GM19438 (cell line): ENCODE measurements at regions not wholly inside any gene's neighbourhood (a gene's known extent, or its start where the extent isn't known, plus 50 kb on each side); places are given as distances from the start of the nearest gene placed in this dataset.

Source experiments
- ATAC-seq: cut with Tn5 transposase; IDR thresholded peaks from one replicate; pipeline ENCODE4 v1.9.1; 2021; ENCODE audit warnings: low read depth; ENCODE audit not compliant: unreplicated experiment

DNA sequence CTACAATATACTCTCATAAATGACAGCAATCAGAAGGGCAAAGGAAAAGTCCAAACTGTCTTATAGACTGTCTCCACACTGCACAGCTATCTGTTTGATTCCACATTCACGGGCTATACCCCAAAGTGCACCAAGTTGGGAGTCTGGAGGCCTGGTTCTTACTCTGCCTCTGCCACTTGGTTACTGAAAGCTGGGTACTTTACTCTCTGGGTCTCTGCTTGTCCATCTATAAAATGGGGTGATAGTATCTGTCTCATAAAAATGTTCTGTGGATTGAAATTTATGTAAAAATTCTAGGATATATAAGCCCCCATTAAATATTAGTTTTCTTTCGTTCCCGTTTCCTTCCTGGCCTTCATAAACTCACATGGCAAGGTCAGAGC lies 86.5 kb downstream of the CD164 start:
- no peak for ATAC-seq

DNA sequence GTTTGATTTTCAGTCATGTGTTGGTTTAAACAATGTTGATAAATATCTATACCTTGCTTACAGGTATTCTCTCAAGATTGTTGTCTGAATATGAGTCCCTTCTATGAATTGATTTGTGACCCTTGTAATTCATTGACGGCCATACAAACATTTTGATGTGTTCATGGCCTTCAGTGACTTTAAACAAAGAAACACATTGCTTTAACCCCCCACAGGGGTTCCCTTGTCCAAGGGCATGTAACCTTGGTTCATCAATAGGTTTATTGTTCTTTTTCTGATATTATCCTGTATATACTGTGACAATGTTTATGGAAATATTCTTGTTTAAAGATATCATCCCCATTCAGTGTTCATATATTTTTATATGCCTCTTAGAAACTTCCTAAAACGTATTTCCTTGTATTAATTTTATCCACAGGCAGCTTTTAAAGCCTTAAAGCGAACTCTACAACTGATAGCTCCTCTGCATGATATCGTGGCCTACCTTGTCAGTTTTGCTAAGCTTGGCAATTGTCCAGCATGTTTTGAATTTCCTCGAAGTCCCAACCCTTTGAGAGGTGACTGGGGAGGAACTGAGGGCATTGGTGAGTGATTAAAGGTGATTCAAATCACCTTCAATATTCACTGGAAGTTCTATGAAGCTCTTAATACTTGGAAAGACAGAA lies 87.0 kb downstream of the CD164 start:
- no peak for ATAC-seq

DNA sequence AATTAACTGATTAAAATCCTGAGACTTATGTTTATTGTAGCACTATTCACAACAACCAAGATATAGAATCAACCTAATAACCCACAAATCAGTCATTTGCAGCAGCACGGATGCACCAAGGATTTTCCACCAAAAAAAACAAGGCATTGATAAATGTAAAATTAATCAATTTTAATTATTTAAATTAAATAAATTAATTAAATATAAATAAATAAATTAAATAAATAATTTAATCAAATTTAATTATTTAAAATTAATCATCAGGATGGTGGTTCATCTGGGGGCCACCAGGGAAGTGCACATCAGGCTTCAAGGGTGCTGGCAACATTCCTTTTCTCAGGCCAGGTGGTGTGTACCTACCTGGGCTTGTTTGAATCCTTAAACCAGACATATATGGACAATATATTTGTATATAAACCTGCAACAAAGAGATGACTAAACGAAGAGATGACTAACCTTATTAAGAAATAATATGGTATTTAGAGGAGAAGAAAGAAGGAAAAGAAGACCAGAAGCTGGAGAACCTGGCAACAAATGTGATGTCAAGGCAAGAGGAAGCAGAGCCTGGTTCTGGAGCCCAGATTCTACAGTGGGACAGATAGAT lies 89.2 kb downstream of the CD164 start:
- ATAC-seq = no peak

- ATAC-seq = no peak
Observed at GRCh38 chr6:109292420-109292819, 89.8 kb downstream of the CD164 start.

GRCh38 chr6:109291902-109292301 lies 90.4 kb downstream of the CD164 start:
- no peak for ATAC-seq

DNA sequence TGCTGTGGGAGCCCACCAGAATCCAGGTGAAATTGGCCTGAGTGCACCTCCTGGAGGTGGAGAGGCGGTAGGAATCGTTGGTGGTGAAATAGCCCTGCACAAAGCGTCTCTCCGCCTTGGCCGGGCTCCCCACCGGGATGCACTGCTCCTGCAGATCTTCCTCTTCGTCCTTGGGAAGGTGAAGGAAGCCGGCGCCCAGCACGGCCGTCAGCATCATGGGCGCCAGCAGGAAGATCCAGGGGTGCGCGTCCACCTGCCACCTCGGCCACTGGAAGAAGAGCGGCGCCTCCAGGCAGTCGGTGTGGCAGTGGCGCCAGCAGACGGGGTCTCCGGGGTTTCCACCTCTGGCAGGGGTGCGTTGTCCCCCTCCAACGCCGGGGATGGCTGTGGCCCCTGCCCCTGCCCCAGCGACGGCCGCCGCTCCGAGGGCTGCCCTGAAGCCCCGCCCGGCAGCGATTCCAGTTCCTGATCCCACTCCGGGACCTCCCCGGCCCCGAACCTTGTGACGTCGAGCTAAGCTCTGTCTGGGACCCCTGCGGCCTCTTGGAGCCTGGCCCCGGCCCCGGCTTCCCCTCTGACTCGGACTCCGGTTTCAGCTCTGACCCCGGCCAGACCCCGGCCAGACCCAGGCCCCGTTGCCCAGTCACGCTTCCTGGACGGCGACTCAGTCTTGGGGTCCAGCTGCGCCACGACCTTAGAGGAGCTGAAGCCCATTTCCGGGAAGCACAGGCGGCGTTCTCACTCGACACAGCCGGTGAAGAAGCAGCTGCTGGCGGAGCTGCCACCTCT lies 91.9 kb downstream of the CD164 start:
- ATAC-seq = no peak

DNA sequence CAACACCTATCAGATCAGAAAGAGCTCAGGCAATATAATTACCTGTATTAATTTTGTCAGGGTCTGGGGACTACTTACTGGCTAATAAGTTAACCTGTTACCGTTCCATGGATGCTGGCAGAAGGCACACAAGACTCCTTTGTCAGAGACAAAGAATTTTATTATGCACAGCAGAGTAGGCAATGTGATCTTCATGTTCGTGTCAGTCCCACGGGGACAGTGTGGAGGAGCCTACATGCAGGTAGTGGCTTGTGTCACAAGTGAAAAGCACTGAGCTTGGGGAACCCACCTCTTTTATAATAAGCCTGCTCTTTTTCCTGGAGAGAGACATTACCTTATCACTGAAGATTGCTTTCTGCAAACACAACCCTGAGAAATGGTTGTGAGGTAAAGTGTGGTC lies 96.9 kb downstream of the CD164 start:
- ATAC-seq = no peak

- no peak for ATAC-seq
Observed at GRCh38 chr6:109284675-109285074, 97.6 kb downstream of the CD164 start.

DNA sequence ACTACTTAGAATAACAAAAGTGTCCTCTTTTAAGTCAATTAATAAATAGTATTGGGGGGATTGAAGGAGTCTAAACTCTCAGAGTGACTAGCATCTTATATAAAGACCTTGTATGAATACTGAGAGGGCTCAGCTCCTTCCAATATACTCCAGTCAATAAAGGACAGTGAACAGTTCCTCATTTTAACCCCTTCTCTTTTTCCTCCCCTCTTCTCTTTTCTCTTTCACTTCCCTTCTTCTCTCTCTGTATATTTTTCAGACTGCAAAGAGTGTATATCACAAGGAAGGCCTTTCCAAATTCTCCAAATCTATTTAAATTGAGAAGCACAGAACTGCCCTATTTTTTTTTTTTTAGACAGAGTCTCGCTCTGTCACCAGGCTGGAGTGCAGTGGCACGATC lies 99.5 kb downstream of the CD164 start:
- ATAC-seq = no peak

DNA sequence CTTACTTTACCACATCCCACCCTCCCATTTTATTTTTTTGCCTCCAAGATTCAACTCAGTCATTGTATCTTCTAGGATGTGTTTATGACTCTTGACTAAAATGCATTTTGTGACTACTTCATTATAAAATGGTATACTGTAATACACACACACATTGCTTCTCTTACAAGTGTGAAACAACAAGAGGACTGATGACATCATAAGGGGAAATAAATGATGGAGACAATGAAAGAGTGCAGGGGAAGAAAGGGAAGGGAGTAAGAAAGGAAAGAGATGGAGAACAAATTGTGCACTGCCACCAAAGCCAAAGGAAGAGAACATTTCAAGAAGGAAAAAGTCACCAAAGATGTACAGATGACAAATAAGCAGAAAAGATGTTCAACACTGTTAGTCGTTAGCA lies 102.6 kb downstream of the CD164 start:
- ATAC-seq = no peak

DNA sequence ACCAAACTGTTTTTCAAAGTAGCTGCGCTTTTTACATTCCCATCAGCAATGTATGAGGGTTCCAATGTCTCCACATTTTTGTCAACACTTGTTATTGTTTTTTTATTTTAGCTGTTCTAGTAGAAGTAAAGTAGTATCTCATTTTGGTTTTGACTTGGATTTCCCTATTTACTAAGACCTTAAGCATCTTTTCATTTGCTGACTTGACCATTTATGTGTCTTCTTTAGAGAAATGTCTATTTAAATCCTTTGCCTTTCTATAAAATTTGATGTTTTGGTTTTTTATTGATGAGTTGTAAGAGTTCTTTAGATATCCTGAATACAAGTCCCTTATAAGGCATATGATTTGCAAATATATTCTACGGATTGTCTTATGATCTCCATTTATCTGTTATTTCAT lies 110.6 kb downstream of the CD164 start:
- ATAC-seq = no peak

DNA sequence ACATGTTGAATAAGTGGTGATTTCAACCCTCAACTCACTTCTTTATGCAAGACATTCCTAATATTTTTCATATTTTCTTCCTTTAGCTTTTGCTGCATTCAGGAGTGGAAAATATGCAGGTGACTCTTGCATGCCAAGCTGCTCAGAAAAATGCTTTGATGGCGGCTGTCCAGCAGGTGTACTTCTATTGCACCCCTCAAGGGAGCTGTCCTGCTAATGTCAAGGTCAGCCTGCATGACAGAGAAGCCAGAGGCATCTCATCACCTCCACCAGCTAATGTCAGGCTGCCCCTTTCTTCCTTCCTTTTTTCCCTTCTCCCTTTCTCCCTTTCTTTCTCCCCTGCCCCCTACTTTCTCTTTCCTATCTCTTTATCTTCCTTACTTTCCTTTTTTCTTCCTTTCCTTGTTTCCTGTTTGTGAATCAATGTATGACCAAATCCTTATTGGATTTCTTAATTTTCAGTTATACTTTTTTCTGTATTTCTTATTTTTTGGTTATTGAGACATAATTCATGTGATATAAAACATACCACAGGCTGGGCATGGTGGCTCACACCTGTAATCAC lies 112.2 kb downstream of the CD164 start:
- no peak for ATAC-seq

DNA sequence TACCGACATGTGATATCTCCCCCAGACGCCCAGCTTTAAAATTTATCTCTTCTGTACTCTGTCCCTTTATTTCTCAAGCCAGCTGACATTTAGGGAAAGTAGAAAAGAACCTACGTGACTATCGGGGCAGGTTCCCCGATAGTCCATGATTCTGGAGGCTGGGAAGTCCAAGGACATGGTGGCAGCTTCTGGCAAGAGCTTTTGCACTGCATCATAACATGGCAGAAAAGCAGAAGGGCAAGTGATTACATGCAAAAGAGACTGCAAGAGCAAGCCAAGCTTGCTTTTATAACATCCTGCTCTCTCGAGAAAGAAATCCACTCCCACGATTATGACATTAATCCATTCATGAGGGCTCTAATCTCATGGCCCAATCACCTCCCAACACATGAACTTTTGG lies 113.2 kb downstream of the CD164 start:
- no peak for ATAC-seq

GRCh38 chr6:109265530-109265929 lies 116.7 kb downstream of the CD164 start:
- no peak for ATAC-seq

DNA sequence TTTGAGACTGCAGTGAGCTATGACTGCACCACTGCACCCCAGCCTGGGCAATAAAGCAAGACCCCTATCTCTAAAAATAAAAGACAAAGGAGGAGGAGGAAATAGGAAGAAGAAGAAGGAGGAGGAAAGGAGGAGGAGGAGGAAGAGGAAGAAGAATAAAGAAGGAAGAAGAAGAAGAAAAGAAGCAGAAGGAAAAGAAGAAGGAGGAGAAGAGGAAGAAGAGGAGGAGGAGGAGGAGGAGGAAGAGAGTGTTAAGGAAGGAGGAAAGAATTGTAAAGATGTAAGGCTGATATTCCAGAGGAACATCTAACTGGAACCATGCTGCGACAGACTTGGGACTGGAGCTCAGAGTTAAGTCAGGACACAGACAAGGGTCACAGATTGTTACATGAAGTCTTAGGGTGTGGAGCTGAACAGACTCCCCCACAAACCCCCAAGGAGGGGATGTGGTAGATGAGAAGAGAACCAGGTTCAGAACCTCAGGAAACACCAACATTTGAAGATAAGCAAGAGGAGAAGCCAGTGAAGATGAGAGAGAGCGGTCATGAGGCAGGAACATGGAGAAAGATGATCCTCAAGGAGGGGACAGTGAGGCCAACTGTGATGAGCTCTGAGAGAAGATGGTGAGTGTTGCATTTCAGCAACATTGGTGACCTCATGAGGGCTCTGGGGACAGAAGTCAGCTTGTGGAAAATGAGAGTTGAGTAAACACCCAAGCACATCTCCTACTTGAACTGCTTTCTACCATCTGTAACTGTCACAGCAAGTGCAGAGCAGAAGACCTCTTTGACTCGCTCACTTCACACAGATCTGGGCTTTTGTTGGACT lies 118.2 kb downstream of the CD164 start:
- ATAC-seq = no peak

- no peak for ATAC-seq
Observed at GRCh38 chr6:109262261-109262660, 120.0 kb downstream of the CD164 start.

- no peak for ATAC-seq
Observed at GRCh38 chr6:109261811-109262210, 120.5 kb downstream of the CD164 start.

- no peak for ATAC-seq
Observed at GRCh38 chr6:109260701-109261100, 121.6 kb downstream of the CD164 start.

GRCh38 chr6:109260126-109260525 lies 122.1 kb downstream of the CD164 start:
- ATAC-seq = no peak

DNA sequence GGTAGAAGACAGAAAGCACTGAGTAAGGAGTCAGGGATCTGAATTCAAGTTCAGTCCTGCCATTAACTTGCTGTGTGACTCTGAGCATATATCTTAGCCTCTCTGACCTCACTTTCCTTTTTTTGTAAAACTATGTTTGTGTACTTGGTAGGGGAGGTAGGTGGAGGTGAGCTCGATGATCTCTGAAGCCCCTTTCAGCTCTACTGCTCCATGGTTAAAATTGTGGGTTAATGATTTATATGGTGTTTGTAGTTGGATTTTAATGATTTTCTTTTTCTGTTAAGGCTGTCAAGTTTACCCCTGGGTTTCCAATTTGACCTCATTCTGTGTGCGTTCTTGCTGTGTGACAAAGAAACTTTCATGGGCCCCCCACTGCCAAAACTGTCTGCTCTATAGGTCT lies 124.1 kb downstream of the CD164 start:
- no peak for ATAC-seq

- no peak for ATAC-seq
Observed at GRCh38 chr6:109257494-109257893, 124.8 kb downstream of the CD164 start.
